GM23338 (cell line): ENCODE measurements at regions not wholly inside any gene's neighbourhood (a gene's known extent, or its start where the extent isn't known, plus 50 kb on each side); places are given as distances from the start of the nearest gene placed in this dataset.

ENCODE experiments used
- CREB1 ChIP-seq: fragments of 250-450 bp; sonication (Bioruptor Pico); IDR thresholded peaks from 2 replicates; pipeline ENCODE4 v1.5.0; 2020; ENCODE audit warnings: low read depth, mild to moderate bottlenecking, moderate library complexity
- CTCF ChIP-seq, 2 experiments: fragments of 200-600 bp in 1 of 2; sonication (generic) in 1 of 2; conservative IDR thresholded peaks; 2 replicates each; pipeline versions ENCODE4 v1.5.1 to v1.6.1; 2016 to 2017; ENCODE audit warnings: antibody characterized with exemption in 2 of 2, low read depth in 2 of 2, mild to moderate bottlenecking in 2 of 2, moderate library complexity in 1 of 2
- ETS1 ChIP-seq: IDR thresholded peaks from 2 replicates; pipeline ENCODE4 v1.6.1; 2016; ENCODE audit warnings: antibody characterized with exemption
- EZH2 ChIP-seq: fragments of 200-600 bp; sonication (generic); IDR thresholded peaks from one replicate; pipeline ENCODE4 v1.8.0; 2017; ENCODE audit warnings: antibody characterized with exemption, mild to moderate bottlenecking, low read depth; ENCODE audit not compliant: unreplicated experiment
- EZH2phosphoT487 ChIP-seq: fragments of 200-600 bp; sonication (generic); IDR thresholded peaks from one replicate; pipeline ENCODE4 v1.8.1; 2018; ENCODE audit warnings: antibody characterized with exemption; ENCODE audit not compliant: unreplicated experiment
- JUNB ChIP-seq: IDR thresholded peaks from one replicate; pipeline ENCODE4 v1.6.1; 2016; ENCODE audit warnings: antibody characterized with exemption; ENCODE audit not compliant: unreplicated experiment
- NANOG ChIP-seq: IDR thresholded peaks from 2 replicates; pipeline ENCODE4 v1.6.1; 2016; ENCODE audit warnings: antibody characterized with exemption, borderline replicate concordance
- POLR2AphosphoS5 ChIP-seq: IDR thresholded peaks from 2 replicates; pipeline ENCODE4 v1.6.1; 2016; ENCODE audit warnings: antibody characterized with exemption, low read depth
- ZNF114 ChIP-seq: fragments of 250-450 bp; sonication (Bioruptor Pico); IDR thresholded peaks from 2 replicates; pipeline ENCODE4 v1.5.0; 2020; ENCODE audit warnings: mild to moderate bottlenecking, moderate library complexity
- ZNF331 ChIP-seq: fragments of 250-450 bp; sonication (Bioruptor Pico); IDR thresholded peaks from 2 replicates; pipeline ENCODE4 v1.5.0; 2020; ENCODE audit warnings: low read depth, mild to moderate bottlenecking, moderate library complexity
- ZNF462 ChIP-seq: fragments of 250-450 bp; sonication (Bioruptor Pico); IDR thresholded peaks from 2 replicates; pipeline ENCODE4 v1.5.0; 2020; ENCODE audit warnings: mild to moderate bottlenecking, moderate library complexity
- TF ChIP-seq, protein P1 (sequence below): IDR thresholded peaks from one replicate; pipeline ENCODE4 v1.6.1; 2018; ENCODE audit warnings: antibody characterized with exemption; ENCODE audit not compliant: unreplicated experiment

GRCh38 chr9:93860694-93861658 lies 94.2 kb downstream of the BARX1 start:
- TF ChIP-seq CTCF (conservative IDR thresholded peaks at IDR 0.05; ENCODE audit: low read depth in 2 of 2), result no peak
- TF ChIP-seq, protein P1, sequence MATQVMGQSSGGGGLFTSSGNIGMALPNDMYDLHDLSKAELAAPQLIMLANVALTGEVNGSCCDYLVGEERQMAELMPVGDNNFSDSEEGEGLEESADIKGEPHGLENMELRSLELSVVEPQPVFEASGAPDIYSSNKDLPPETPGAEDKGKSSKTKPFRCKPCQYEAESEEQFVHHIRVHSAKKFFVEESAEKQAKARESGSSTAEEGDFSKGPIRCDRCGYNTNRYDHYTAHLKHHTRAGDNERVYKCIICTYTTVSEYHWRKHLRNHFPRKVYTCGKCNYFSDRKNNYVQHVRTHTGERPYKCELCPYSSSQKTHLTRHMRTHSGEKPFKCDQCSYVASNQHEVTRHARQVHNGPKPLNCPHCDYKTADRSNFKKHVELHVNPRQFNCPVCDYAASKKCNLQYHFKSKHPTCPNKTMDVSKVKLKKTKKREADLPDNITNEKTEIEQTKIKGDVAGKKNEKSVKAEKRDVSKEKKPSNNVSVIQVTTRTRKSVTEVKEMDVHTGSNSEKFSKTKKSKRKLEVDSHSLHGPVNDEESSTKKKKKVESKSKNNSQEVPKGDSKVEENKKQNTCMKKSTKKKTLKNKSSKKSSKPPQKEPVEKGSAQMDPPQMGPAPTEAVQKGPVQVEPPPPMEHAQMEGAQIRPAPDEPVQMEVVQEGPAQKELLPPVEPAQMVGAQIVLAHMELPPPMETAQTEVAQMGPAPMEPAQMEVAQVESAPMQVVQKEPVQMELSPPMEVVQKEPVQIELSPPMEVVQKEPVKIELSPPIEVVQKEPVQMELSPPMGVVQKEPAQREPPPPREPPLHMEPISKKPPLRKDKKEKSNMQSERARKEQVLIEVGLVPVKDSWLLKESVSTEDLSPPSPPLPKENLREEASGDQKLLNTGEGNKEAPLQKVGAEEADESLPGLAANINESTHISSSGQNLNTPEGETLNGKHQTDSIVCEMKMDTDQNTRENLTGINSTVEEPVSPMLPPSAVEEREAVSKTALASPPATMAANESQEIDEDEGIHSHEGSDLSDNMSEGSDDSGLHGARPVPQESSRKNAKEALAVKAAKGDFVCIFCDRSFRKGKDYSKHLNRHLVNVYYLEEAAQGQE, result no peak
- TF ChIP-seq EZH2, result peak; percentile 17
- TF ChIP-seq POLR2AphosphoS5, result no peak
- TF ChIP-seq ETS1, result no peak
- TF ChIP-seq ZNF331 (CRISPR knock-in tag), result no peak
- TF ChIP-seq CREB1 (CRISPR knock-in tag), result no peak
- no peak for TF ChIP-seq ZNF462 (CRISPR knock-in tag)
- no peak for TF ChIP-seq JUNB
- no peak for TF ChIP-seq NANOG
- no peak for TF ChIP-seq EZH2phosphoT487
- no peak for TF ChIP-seq ZNF114 (CRISPR knock-in tag)
